ENCODE measurements at regions not wholly inside any gene's neighbourhood (a gene's known extent, or its start where the extent isn't known, plus 50 kb on each side); places are given as distances from the start of the nearest gene placed in this dataset.
"Not testable (repeated sequence)": the region's sequence is repeated elsewhere in the genome, so short reads cannot be mapped to it uniquely, and the experiment has no call there.

- Histone ChIP-seq H3K4me1 (ENCODE audit: control insufficient read depth, insufficient read depth, low read length) (peaks cover 2% of the 10 kb centered on the region; the same call in 1 of the 2 replicates), H3K27me3 (ENCODE audit: control insufficient read depth, insufficient read depth, low read length) (no peaks in the 10 kb centered on the region), H3K27ac (ENCODE audit: low read length) (no peak overlapping the region), H3K4me3 (ENCODE audit: low read length) (no peak overlapping the region), H3K36me3 (ENCODE audit: control insufficient read depth, insufficient read depth, low read length) (no peaks in the 10 kb centered on the region), H3K9me3 (ENCODE audit: control insufficient read depth, insufficient read depth, low read length) (no peaks in the 10 kb centered on the region)
- DNase-seq (ENCODE audit: low read depth, low spot score), result no peak
- WGBS (ENCODE audit: insufficient coverage, insufficient read length), result no CpG with 5 or more reads among the region's 12 CpGs
Measured at GRCh38 chr3:72274493-72275330, 489.8 kb upstream of the PROK2 start.

GRCh38 chr3:72273615-72274014 is 488.7 kb upstream of the PROK2 start:
- no peaks in the 10 kb centered on the region for H3K36me3 ChIP-seq (ENCODE audit: control insufficient read depth, insufficient read depth, low read length)
- no peaks in the 10 kb centered on the region for H3K27me3 ChIP-seq (ENCODE audit: control insufficient read depth, insufficient read depth, low read length)
- peaks cover 2% of the 10 kb centered on the region; the same call in 1 of the 2 replicates for H3K4me1 ChIP-seq (ENCODE audit: control insufficient read depth, insufficient read depth, low read length)
- H3K9me3 ChIP-seq (ENCODE audit: control insufficient read depth, insufficient read depth, low read length), result no peaks in the 10 kb centered on the region
- H3K4me3 ChIP-seq (ENCODE audit: low read length), result no peak overlapping the region
- WGBS (ENCODE audit: insufficient coverage, insufficient read length), result no CpG with 5 or more reads among the region's 6 CpGs
- no peak overlapping the region for H3K27ac ChIP-seq (ENCODE audit: low read length)
- no peak for DNase-seq (ENCODE audit: low read depth, low spot score)

- no CpG with 5 or more reads among the region's 6 CpGs for WGBS (ENCODE audit: insufficient coverage, insufficient read length)
- Histone ChIP-seq H3K4me1 (ENCODE audit: control insufficient read depth, insufficient read depth, low read length) (peaks cover 2% of the 10 kb centered on the region; the same call in 1 of the 2 replicates), H3K27me3 (ENCODE audit: control insufficient read depth, insufficient read depth, low read length) (no peaks in the 10 kb centered on the region), H3K27ac (ENCODE audit: low read length) (no peak overlapping the region), H3K36me3 (ENCODE audit: control insufficient read depth, insufficient read depth, low read length) (no peaks in the 10 kb centered on the region), H3K4me3 (ENCODE audit: low read length) (no peak overlapping the region; the same call in 1 of the 2 replicates), H3K9me3 (ENCODE audit: control insufficient read depth, insufficient read depth, low read length) (no peaks in the 10 kb centered on the region)
- no peak for DNase-seq (ENCODE audit: low read depth, low spot score)
Measured at GRCh38 chr3:72272356-72272755, 487.4 kb upstream of the PROK2 start.

GRCh38 chr3:72271923-72272322 is 487.0 kb upstream of the PROK2 start:
- Histone ChIP-seq H3K36me3 (ENCODE audit: control insufficient read depth, insufficient read depth, low read length) (no peaks in the 10 kb centered on the region), H3K4me3 (ENCODE audit: low read length) (no peak overlapping the region), H3K27me3 (ENCODE audit: control insufficient read depth, insufficient read depth, low read length) (no peaks in the 10 kb centered on the region), H3K4me1 (ENCODE audit: control insufficient read depth, insufficient read depth, low read length) (peaks cover 2% of the 10 kb centered on the region; the same call in 1 of the 2 replicates), H3K27ac (ENCODE audit: low read length) (no peak overlapping the region), H3K9me3 (ENCODE audit: control insufficient read depth, insufficient read depth, low read length) (no peaks in the 10 kb centered on the region)
- DNase-seq (ENCODE audit: low read depth, low spot score), result no peak
- WGBS (ENCODE audit: insufficient coverage, insufficient read length), result no CpG with 5 or more reads among the region's 2 CpGs

- DNase-seq (ENCODE audit: low read depth, low spot score), result no peak
- Histone ChIP-seq H3K27ac (ENCODE audit: low read length) (no peak overlapping the region), H3K4me3 (ENCODE audit: low read length) (no peak overlapping the region), H3K9me3 (ENCODE audit: control insufficient read depth, insufficient read depth, low read length) (no peaks in the 10 kb centered on the region), H3K4me1 (ENCODE audit: control insufficient read depth, insufficient read depth, low read length) (peaks cover 2% of the 10 kb centered on the region; the same call in 1 of the 2 replicates), H3K36me3 (ENCODE audit: control insufficient read depth, insufficient read depth, low read length) (no peaks in the 10 kb centered on the region), H3K27me3 (ENCODE audit: control insufficient read depth, insufficient read depth, low read length) (no peaks in the 10 kb centered on the region)
- no CpG with 5 or more reads among the region's 6 CpGs for WGBS (ENCODE audit: insufficient coverage, insufficient read length)
Measured at GRCh38 chr3:72271216-72271615, 486.3 kb upstream of the PROK2 start.

GRCh38 chr3:72270730-72271129 is 485.8 kb upstream of the PROK2 start:
- DNase-seq (ENCODE audit: low read depth, low spot score), result no peak
- no peaks in the 10 kb centered on the region for H3K27me3 ChIP-seq (ENCODE audit: control insufficient read depth, insufficient read depth, low read length)
- H3K4me3 ChIP-seq (ENCODE audit: low read length), result no peak overlapping the region
- H3K27ac ChIP-seq (ENCODE audit: low read length), result no peak overlapping the region
- H3K9me3 ChIP-seq (ENCODE audit: control insufficient read depth, insufficient read depth, low read length), result no peaks in the 10 kb centered on the region
- WGBS (ENCODE audit: insufficient coverage, insufficient read length), result no CpG with 5 or more reads among the region's 5 CpGs
- peaks cover 2% of the 10 kb centered on the region; the same call in 1 of the 2 replicates for H3K4me1 ChIP-seq (ENCODE audit: control insufficient read depth, insufficient read depth, low read length)
- H3K36me3 ChIP-seq (ENCODE audit: control insufficient read depth, insufficient read depth, low read length), result no peaks in the 10 kb centered on the region

GRCh38 chr3:72270072-72270681 is 485.2 kb upstream of the PROK2 start:
- Histone ChIP-seq H3K27ac (ENCODE audit: low read length) (no peak overlapping the region), H3K27me3 (ENCODE audit: control insufficient read depth, insufficient read depth, low read length) (no peaks in the 10 kb centered on the region), H3K4me3 (ENCODE audit: low read length) (no peak overlapping the region), H3K9me3 (ENCODE audit: control insufficient read depth, insufficient read depth, low read length) (no peaks in the 10 kb centered on the region), H3K36me3 (ENCODE audit: control insufficient read depth, insufficient read depth, low read length) (no peaks in the 10 kb centered on the region), H3K4me1 (ENCODE audit: control insufficient read depth, insufficient read depth, low read length) (peaks cover 3% of the 10 kb centered on the region; the same call in 1 of the 2 replicates)
- no peak for DNase-seq (ENCODE audit: low read depth, low spot score)
- no CpG with 5 or more reads among the region's 9 CpGs for WGBS (ENCODE audit: insufficient coverage, insufficient read length)

GRCh38 chr3:72269475-72269874 is 484.5 kb upstream of the PROK2 start:
- H3K9me3 ChIP-seq (ENCODE audit: control insufficient read depth, insufficient read depth, low read length), result no peaks in the 10 kb centered on the region
- peaks cover 3% of the 10 kb centered on the region; the same call in 1 of the 2 replicates for H3K4me1 ChIP-seq (ENCODE audit: control insufficient read depth, insufficient read depth, low read length)
- no CpG with 5 or more reads among the region's 3 CpGs for WGBS (ENCODE audit: insufficient coverage, insufficient read length)
- H3K36me3 ChIP-seq (ENCODE audit: control insufficient read depth, insufficient read depth, low read length), result no peaks in the 10 kb centered on the region
- no peaks in the 10 kb centered on the region for H3K27me3 ChIP-seq (ENCODE audit: control insufficient read depth, insufficient read depth, low read length)
- H3K4me3 ChIP-seq (ENCODE audit: low read length), result no peak overlapping the region
- no peak overlapping the region for H3K27ac ChIP-seq (ENCODE audit: low read length)
- DNase-seq (ENCODE audit: low read depth, low spot score), result no peak

GRCh38 chr3:72266921-72267524 is 482.1 kb upstream of the PROK2 start:
- H3K27me3 ChIP-seq (ENCODE audit: control insufficient read depth, insufficient read depth, low read length); H3K4me1 ChIP-seq (ENCODE audit: control insufficient read depth, insufficient read depth, low read length); H3K9me3 ChIP-seq (ENCODE audit: control insufficient read depth, insufficient read depth, low read length); H3K27ac ChIP-seq (ENCODE audit: low read length); DNase-seq (ENCODE audit: low read depth, low spot score); H3K4me3 ChIP-seq (ENCODE audit: low read length); H3K36me3 ChIP-seq (ENCODE audit: control insufficient read depth, insufficient read depth, low read length): not testable (repeated sequence)
- no CpG with 5 or more reads among the region's 7 CpGs for WGBS (ENCODE audit: insufficient coverage, insufficient read length)

GRCh38 chr3:72266016-72266370 is 481.0 kb upstream of the PROK2 start:
- WGBS (ENCODE audit: insufficient coverage, insufficient read length), result no CpG with 5 or more reads among the region's 3 CpGs
- Histone ChIP-seq H3K27me3 (ENCODE audit: control insufficient read depth, insufficient read depth, low read length) (no peaks in the 10 kb centered on the region), H3K9me3 (ENCODE audit: control insufficient read depth, insufficient read depth, low read length) (no peaks in the 10 kb centered on the region), H3K36me3 (ENCODE audit: control insufficient read depth, insufficient read depth, low read length) (no peaks in the 10 kb centered on the region), H3K4me3 (ENCODE audit: low read length) (no peak overlapping the region), H3K27ac (ENCODE audit: low read length) (no peak overlapping the region), H3K4me1 (ENCODE audit: control insufficient read depth, insufficient read depth, low read length) (0 out of 2 replicates have a peak, but pooled peaks cover 1% of the 10 kb centered on the region)
- DNase-seq (ENCODE audit: low read depth, low spot score), result no peak

All from iPS DF 6.9 (cell line).